K562 (cell line): ENCODE measurements at regions not wholly inside any gene's neighbourhood (a gene's known extent, or its start where the extent isn't known, plus 50 kb on each side); places are given as distances from the start of the nearest gene placed in this dataset.

Source experiments
- DIDO1 ChIP-seq: fragments of 450-650 bp; IDR thresholded peaks from 2 replicates; pipeline ENCODE4 v1.6.1; 2016; ENCODE audit warnings: low read depth, missing biosample characterization, missing genetic modification characterization
- HOMEZ ChIP-seq: fragments of 250-450 bp; sonication (Bioruptor Pico); IDR thresholded peaks from 2 replicates; pipeline ENCODE4 v1.4.0; 2020; ENCODE audit warnings: mild to moderate bottlenecking, moderate library complexity
- IFI16 ChIP-seq: fragments of 250-450 bp; sonication (Bioruptor Pico); IDR thresholded peaks from 2 replicates; pipeline ENCODE4 v2.1.2; 2022; ENCODE audit warnings: mild to moderate bottlenecking, inconsistent platforms
- ILK ChIP-seq: fragments of 450-650 bp; IDR thresholded peaks from 2 replicates; pipeline ENCODE4 v1.6.1; 2016; ENCODE audit warnings: missing genetic modification characterization, low read depth, mild to moderate bottlenecking, missing compliant biosample characterization, moderate library complexity, borderline replicate concordance
- REST ChIP-seq, 2 experiments: fragments of 450-650 bp; formaldehyde crosslinking in 1 of 2; IDR thresholded peaks; 2 replicates each; pipeline versions ENCODE4 v1.4.0 to v1.6.1; 2014 to 2020; ENCODE audit warnings: mild to moderate bottlenecking in 2 of 2, borderline replicate concordance in 1 of 2, low read depth in 1 of 2
- ZNF146 ChIP-seq: IDR thresholded peaks from one replicate; pipeline ENCODE4 v1.6.1; 2018; ENCODE audit warnings: missing compliant biosample characterization; ENCODE audit not compliant: unreplicated experiment
- ZNF766 ChIP-seq: fragments of 200-800 bp; sonication (Bioruptor generic); conservative IDR thresholded peaks from 2 replicates; pipeline ENCODE4 v1.6.1; 2016; ENCODE audit warnings: missing genetic modification characterization, missing compliant biosample characterization

- TF ChIP-seq REST (IDR thresholded peaks at IDR 0.05; ENCODE audit: borderline replicate concordance) (no peak), REST (CRISPR knock-in tag; IDR thresholded peaks at IDR 0.05; ENCODE audit: low read depth) (no peak), DIDO1 (no peak), HOMEZ (no peak), ILK (tag) (no peak), ZNF766 (CRISPR knock-in tag) (no peak), ZNF146 (CRISPR knock-in tag) (no peak), IFI16 (CRISPR knock-in tag) (no peak)
Measured at GRCh38 chr17:79385962-79386563, 224.8 kb downstream of the RBFOX3 start (continued).
